ENCODE measurements at regions not wholly inside any gene's neighbourhood (a gene's known extent, or its start where the extent isn't known, plus 50 kb on each side); places are given as distances from the start of the nearest gene placed in this dataset.
"Not testable (repeated sequence)": the region's sequence is repeated elsewhere in the genome, so short reads cannot be mapped to it uniquely, and the experiment has no call there.

DNA sequence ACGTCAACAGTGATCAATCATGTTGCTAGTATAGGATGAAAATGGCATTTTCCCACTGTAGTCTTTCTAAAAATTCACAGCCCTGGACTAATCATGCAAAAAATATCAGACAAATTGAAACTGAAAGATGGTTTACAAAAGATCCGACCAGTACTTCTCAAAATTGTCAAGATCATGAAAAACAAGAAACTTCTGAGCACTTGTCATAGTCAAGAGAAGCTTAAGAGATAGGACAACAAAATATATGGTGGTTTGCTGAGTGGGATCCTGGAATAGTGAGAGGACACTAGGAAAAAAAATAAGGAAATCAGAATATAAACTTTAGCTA lies 101.1 kb downstream of the NAA11 start:
- in situ Hi-C loops (cut with MboI; ENCODE audit: low sequenced_read_pairs) = loop anchor here (25.0 kb wide), 1 partner anchor 988 kb away; no protein-coding TSS in a partner anchor

DNA sequence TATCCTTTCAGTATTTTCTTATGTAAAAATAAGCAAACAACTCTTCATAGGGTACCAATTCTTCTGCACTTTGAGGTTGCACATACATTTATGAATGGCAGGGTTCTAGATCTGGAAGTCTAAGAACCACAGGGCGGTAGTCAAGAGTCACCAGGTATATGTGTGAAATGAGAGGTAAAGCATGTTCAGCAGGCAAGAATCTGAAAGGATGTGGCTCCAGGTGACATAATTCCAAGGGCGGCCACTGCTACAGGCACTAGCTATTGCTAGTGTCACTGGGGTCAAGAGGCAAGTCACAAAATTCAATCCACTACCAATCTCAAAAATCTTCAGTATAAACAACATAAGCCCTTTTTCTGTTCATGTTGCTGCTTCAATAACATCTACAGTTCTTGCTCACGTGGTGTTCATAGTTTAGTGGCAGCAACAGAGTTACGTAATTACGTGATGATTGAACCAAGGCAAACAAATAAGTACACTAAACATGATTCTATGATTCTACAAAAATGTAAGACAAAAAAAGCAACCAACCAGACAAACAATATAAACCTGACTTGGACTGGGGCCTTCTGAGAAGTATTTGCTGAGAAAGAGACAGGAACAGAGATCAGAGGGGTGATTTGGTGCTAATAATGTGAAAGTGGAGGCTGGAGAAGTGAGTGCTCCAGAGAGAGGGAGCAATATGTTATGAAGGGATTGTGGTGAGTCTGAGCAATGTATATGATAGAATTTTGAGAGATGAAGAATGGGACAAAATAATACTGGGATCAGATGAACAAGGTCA lies 101.7 kb downstream of the NAA11 start:
- in situ Hi-C loops (cut with MboI; ENCODE audit: low sequenced_read_pairs) = no loop called here

DNA sequence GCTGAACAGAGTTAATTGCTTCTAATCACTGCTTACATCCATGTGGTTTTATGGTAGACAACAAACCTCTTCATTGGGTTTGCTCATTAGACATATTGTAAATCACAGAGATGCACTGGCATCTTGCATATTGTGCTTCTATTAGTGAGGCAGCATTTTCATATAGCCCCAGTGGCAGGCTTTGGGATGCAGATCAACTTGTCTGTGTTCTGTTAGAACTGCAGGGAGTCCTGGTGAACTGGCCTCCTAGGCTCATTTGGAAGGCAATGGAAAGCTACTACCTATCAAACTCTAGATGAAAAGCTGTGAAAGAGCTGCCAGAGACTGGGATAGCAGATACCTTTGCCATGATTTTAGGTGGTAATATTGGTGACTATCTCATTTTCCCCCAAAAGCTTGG lies 108.8 kb downstream of the NAA11 start:
- in situ Hi-C loops (cut with MboI; ENCODE audit: low sequenced_read_pairs) = no loop called here

DNA sequence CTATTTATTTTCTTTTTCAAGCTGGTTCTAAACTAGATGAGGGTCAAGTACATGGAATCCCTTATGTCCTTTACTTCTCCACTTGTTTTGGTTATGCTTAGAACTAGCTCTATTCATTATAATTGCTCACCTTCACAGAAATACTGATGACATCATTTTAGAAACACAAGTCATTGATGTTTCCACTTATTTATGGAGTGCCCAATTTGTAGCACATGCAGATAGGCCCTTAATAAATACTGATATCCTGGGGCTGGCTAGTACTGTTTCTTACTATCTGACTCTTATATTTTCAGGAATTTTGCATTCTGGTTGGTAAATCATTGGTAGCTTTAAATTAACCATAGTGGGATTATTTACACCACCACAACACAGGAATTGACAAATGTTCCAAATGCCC lies 112.2 kb downstream of the NAA11 start:
- in situ Hi-C loops (cut with MboI; ENCODE audit: low sequenced_read_pairs) = no loop called here

DNA sequence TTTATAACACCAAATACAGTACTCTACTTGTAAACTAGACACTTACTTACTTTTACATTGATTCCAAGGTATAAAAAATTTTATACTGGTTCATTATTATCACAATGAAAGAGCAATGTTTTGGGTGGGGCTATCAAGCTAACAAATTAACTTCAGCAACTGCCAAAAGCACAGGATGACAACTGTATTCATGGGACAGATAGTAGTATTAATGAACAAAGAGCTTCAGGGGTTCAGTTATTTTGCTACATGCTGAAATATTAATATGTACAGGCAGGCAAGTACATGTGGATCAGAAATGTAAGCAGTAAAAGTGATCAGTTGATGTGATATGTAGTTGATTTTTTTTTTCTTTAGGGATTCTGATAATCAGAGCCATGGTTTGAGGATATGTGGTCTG lies 112.9 kb downstream of the NAA11 start:
- in situ Hi-C loops (cut with MboI; ENCODE audit: low sequenced_read_pairs) = no loop called here

DNA sequence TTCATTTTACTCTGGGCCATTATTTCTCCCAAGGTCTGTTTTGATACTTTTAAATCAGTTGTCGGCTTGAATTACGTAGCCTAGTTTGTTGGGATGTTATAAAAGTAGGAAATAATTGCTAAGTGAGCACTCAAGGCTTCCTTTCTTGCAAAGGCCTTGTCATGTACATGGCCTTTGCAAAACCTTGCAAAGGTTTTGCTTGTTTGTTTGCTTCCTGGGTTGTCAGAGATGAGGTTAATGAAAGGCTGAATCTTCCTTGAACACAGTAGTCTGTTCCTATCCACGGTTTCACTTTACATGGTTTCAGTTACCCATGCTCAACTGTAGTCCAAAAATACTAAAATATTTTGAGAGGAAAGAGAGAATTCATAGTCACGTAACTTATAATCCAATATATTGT lies 113.5 kb downstream of the NAA11 start:
- in situ Hi-C loops (cut with MboI; ENCODE audit: low sequenced_read_pairs) = no loop called here

DNA sequence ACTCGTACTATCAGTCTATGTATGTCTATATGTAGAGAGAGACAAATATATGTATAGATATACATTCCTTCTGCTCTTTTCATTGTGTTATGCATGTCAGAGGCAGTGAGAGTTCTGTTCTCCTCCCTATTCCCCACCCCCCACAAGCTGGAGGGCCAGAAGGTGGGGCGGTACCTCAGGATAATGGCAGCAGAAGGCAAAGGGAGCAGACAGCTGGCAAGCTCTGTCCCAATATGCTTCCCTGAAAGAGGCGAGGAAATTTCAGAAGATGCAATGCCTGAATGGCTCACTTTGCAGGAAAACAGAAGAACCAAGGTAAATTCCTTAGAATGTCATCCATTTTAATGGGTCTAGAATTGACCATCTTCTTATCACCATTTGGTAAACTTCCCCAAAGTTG lies 114.4 kb downstream of the NAA11 start:
- in situ Hi-C loops (cut with MboI; ENCODE audit: low sequenced_read_pairs) = no loop called here

DNA sequence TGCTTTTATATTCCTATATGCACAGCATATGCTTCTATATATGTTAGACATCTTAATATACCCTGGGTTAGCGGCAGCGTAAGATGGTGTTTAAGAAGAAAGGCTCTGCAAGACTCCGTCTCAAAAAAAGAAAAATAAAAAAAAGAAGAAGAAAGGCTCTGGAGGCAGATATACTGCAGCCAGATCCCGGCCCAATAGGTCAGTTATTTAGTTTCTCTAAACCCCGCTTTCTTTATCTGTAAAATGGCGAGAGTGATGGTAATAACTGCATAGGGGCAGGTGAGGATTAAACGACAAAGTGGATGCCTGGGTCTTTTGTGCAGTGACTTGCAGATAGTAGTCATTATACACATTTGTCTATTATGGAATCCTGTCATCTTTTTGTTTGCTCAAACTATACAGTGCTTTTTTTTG lies 115.2 kb downstream of the NAA11 start:
- in situ Hi-C loops (cut with MboI; ENCODE audit: low sequenced_read_pairs) = no loop called here

DNA sequence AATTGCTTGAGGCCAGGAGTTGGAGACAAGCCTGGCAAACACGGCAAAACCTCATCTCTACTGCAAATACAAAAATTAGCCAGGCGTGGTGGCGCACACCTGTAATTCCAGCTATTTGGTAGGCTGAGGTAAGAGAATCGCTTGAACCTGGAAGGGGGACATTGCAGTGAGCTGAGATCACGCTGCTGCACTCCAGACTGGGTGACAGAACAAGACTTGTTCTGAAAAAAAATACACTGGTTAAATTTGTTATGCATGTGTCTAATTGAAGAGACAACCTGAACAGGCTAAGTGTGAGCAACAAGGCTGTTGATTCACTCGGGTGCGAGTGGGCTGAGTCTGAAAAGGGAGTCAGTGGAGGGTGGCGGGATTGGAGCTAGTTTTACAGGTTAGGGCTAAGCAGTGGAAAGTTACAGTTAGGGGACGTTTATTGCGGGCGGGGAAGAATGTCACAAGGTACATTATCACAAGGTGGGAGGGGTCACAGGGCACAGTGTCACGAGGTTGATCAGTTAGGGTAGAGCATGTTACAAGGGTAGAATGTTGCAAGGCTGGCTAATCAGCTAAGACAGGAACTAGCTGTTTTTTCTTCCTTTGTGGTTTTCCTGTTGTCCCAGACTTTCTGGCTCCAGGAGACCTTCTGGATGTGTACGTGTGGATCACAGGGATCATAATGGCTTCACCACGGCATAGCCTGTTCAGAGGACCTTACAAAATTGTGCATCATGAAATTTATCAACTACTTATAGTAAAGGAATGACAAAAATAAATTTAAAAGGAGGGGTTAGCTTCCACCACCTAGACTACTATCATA lies 115.8 kb downstream of the NAA11 start:
- in situ Hi-C loops (cut with MboI; ENCODE audit: low sequenced_read_pairs) = no loop called here

DNA sequence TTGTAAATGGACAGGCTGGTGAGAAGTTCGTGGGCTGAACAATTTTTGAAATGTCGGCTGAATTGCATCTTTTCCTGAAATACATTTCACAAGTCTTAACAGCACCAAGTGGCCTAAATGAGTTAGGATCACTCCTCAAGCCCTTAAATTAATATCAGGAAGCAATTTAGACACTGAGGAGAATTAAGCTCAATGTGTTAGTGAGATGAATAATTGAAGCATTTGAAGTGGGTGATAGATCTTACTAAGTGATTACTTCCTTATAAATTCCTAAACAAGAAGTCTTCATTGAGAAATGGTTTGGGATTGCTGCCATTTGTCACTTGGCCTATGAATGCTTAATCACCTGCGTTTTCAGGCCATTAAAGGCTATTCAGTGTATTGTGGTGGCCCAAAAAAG lies 116.8 kb downstream of the NAA11 start:
- in situ Hi-C loops (cut with MboI; ENCODE audit: low sequenced_read_pairs) = no loop called here

DNA sequence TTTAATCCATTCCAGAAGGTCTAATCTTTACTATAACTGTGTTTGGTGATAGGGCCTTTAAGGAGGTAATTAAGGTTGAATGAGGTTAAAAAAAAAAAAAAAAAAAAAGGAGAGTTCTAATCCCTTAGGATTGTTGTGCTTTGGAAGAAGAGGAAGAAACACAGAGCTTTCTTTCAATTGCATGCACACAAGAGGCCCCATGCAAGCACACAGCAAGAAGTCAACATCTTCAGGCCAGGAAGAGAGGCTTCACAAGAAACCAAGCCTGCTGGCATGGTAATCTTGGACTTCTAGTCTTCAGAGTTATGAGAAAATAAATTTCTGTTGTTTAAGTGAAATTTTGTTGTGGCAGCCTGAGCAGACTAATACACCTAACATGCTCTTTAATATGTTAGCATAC lies 118.6 kb downstream of the NAA11 start:
- in situ Hi-C loops (cut with MboI; ENCODE audit: low sequenced_read_pairs) = no loop called here

DNA sequence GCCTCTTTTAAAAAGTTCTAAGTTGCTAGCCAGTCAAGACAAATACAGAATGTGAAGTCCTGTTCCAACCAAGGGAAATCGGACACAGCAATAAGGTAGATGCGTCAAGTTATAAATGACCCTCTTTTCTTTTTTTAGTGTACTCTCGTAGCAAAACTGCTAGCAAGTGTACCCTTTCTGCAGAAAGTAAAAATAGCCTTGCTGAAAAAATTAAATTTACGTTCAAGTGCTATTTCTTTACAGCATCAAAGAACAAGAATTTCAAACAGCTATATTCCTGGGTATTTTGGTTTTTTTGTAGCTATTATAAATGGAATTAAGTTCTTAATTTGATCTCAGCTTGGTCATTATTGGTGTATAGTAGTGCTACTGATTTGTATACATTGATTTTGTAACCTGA lies 119.2 kb downstream of the NAA11 start:
- in situ Hi-C loops (cut with MboI; ENCODE audit: low sequenced_read_pairs) = no loop called here

DNA sequence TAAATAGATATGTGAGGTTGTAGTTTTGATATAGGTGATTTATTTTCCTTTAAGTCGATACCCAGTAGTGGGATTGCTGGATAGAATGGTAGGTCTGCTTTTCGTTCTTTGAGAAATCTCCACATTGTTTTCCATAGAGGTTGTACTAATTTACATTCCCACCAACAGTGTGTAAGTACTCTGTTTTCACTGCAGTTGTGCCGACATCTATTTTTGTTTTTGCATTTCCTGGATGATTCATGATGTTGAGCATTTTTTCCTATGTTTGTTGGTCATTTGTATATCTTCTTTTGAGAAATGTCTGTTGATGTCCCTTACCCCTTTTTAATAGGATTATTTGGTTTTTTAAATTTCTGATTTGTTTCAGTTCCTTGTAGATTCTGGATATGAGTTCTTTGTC lies 120.7 kb downstream of the NAA11 start:
- in situ Hi-C loops (cut with MboI; ENCODE audit: low sequenced_read_pairs) = no loop called here

DNA sequence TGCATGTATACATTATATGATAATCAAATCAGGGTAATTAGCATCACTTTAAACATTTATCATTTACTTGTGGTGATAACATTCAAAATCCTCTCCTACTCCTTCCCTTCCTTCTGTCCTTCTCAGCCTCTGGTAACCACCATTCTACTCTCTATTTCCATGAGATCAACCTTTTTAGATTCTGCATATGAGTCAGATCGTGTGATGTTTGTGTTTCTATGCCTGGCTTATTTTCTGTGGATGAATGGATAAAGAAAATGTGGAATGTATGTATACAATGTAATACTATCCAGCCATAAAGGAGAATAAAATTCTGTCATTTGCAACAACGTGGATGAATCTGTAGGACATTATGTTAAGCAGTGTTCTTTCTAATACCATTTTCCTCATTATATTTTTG lies 123.9 kb downstream of the NAA11 start:
- in situ Hi-C loops (cut with MboI; ENCODE audit: low sequenced_read_pairs) = no loop called here

DNA sequence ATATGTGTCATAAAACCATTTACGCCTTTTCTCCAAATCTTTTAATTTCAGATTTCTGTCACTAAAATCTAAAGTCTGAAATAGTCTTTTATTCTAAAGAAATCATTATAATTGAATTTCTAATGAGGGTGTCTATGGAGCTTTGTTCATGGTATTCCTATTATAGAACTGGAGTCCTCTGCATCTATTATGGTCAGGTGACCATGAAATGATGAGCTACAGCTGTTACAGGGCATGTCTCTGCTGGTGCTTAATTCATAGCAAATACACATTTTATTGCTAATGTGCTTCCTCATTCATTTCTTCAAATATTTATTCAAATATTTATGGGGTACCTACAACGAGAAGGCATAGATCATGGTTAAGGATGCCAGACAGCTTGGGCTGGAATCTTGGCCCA lies 126.1 kb downstream of the NAA11 start:
- in situ Hi-C loops (cut with MboI; ENCODE audit: low sequenced_read_pairs) = no loop called here

DNA sequence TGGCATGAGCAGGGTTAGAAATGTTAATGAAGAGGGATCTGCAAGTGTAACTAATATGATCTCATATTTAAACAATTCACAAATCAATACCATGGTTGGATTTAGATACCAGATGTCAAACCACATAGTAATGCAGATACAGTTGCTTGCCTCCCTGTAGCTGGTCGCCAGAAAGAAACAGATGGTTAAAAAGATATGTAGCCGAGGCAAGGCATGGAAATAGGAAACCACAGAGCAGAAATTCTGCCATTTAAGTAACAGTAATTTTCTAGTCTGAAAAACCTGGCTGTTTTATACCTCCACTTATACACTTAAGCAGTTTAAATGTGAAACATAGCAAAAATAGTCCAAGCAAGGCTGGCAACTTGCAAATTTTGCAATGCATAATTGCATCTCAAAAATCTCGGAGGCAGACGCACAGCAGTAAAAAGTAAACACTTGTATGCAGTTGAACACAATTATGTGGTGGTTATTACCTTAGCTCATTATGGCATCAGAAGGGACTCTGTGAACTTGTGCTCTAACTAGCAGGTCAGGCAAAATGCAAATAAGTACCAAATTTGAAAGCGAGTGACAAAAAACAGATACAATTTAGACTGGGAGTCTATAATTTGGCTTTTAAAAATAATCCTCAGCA lies 126.8 kb downstream of the NAA11 start:
- in situ Hi-C loops (cut with MboI; ENCODE audit: low sequenced_read_pairs) = no loop called here

DNA sequence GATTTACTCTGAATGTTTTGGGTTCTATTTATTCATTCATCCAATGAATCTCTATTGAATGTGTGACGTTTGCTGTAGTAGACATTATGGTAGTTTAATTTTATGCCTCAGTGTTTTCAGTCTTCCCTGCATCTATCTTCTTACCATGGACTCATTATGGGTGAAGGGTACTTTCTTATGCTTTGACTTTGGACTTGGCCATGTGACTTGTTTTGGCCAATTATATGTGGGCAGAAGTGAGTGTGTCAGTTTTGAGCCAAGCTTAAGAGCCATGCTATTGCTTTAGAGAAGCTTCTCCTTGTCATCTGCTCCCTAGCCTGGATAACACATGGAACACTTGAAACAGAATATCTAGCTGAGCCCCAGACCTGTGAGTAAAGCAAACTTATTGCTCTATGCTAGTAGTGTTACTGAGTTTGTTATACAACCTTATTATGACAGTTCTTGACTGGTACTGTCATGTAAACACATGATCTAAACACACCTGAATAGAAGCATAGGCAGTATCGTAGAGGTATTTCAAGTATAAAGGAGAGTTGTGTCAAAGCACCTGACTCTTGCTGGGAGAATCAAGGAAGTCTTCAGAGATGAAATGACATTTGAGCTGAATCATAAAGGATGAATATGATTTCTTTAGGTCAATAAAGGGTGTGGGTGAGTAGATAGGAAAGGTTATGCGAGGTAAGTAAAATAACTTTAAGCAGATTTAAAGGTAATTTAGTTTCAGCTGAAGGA lies 128.4 kb downstream of the NAA11 start:
- in situ Hi-C loops (cut with MboI; ENCODE audit: low sequenced_read_pairs) = no loop called here

DNA sequence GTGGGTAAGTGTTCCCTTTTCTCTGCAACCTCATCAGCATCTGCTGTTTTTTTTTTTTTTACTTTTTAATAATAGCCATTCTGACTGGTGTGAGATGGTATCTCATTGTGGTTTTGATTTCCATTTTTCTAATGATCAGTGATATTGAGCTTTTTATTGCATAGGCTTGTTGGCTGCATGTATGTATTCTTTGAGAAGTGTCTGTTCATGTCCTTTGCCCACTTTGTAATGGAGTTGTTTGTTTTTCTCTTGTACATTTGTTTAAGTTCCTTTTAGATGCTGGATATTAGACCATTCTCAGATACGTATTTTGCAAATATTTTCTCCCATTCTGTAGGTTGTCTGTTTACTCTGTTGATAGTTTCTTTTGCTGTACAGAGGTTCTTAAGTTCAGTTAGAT lies 134.6 kb downstream of the NAA11 start:
- in situ Hi-C loops (cut with MboI; ENCODE audit: low sequenced_read_pairs) = not testable (repeated sequence)

DNA sequence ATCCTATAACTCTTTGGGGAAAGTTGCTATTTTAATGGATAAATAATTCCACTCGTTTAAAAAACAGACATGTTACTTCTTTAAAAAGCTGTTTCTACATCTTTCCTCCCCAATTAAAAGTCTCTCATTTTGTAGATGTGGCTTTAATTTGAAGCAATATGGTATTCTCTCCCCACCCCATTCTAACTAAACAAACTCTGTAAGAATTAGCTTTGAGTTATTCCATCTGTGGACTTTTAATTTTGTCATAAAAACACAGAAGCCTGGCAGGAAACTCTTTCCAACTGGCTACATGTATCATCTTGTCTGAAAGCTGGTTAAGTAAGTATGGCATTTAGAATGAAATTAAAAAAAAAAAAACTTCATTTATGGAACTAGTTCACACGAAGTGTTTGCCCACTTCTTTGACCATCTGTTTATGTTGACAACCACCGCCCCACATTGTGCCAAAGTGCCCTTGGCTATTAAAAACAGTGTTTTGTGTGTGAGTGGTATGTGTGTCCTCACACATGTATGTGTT lies 140.3 kb downstream of the NAA11 start:
- in situ Hi-C loops (cut with MboI; ENCODE audit: low sequenced_read_pairs) = no loop called here

DNA sequence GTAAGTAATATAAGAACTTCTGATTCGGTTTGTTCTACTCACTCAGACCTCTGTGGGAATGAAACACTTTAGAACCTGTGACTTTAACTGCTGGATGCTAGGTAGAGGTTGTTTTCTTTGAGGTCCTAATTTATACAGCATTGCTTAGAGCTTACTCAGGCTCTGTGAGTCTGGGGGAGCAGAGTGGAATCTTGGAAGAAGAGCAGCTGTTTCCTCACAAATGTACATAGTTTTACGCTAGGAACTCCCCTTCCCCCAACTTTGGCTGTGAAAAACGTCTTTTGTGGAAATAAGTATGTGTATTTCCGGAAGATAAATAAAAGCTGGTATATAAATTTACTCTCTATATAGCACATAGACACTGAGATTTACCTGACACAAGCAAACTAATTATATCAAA lies 141.4 kb downstream of the NAA11 start:
- in situ Hi-C loops (cut with MboI; ENCODE audit: low sequenced_read_pairs) = no loop called here

DNA sequence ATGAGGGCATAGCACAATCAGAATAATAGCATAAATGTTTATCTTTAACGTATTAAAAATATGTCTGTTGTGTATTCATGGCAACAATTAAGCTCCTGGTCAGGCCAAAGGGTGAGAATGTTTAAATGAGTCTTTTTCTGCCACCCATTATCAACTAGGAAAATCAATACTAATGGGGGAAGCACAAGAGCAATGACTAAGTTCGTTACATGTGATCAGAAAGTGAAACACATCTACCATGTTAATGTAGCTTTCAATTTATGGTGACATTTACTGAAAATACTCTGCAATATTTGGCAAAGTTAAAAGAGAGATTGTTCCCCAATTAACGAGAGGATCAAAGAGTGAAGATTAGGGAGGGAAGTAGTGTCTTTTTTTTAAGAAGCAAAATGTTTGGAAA lies 143.7 kb downstream of the NAA11 start:
- in situ Hi-C loops (cut with MboI; ENCODE audit: low sequenced_read_pairs) = no loop called here
